HepG2 (cell line): ENCODE measurements at regions not wholly inside any gene's neighbourhood (a gene's known extent, or its start where the extent isn't known, plus 50 kb on each side); places are given as distances from the start of the nearest gene placed in this dataset.

Source experiments
- CAMTA2 ChIP-seq: sonication (generic); formaldehyde crosslinking; IDR thresholded peaks from 2 replicates; pipeline ENCODE4 v1.4.0; 2020; ENCODE audit warnings: mild to moderate bottlenecking, missing genetic modification reagents, borderline replicate concordance
- CC2D1A ChIP-seq: sonication (generic); formaldehyde crosslinking; IDR thresholded peaks from 2 replicates; pipeline ENCODE4 v1.8.1; 2023; ENCODE audit warnings: mild to moderate bottlenecking, missing genetic modification reagents
- DMAP1 ChIP-seq: IDR thresholded peaks from 2 replicates; pipeline ENCODE4 v1.6.1; 2016
- MEIS1 ChIP-seq: sonication (generic); formaldehyde crosslinking; IDR thresholded peaks from 2 replicates; pipeline ENCODE4 v1.9.0; 2021; ENCODE audit warnings: mild to moderate bottlenecking, missing genetic modification reagents, moderate library complexity, borderline replicate concordance
- MEIS2 ChIP-seq: sonication (generic); formaldehyde crosslinking; IDR thresholded peaks from 2 replicates; pipeline ENCODE4 v1.9.0; 2021; ENCODE audit warnings: mild to moderate bottlenecking, missing genetic modification reagents
- MXD4 ChIP-seq: IDR thresholded peaks from 2 replicates; pipeline ENCODE4 v1.6.1; 2016; ENCODE audit warnings: mild to moderate bottlenecking, missing biosample characterization, missing genetic modification reagents
- NFYC ChIP-seq: IDR thresholded peaks from 2 replicates; pipeline ENCODE4 v1.6.1; 2016; ENCODE audit warnings: missing genetic modification reagents, missing compliant biosample characterization
- RELA ChIP-seq: sonication (generic); formaldehyde crosslinking; IDR thresholded peaks from 2 replicates; pipeline ENCODE4 v1.4.0; 2020; ENCODE audit warnings: missing genetic modification reagents
- RFXANK ChIP-seq: IDR thresholded peaks from 2 replicates; pipeline ENCODE4 v1.6.1; 2016
- SIX1 ChIP-seq: sonication (generic); formaldehyde crosslinking; IDR thresholded peaks from 2 replicates; pipeline ENCODE4 v1.4.0; 2020; ENCODE audit warnings: missing genetic modification reagents, borderline replicate concordance
- SMARCC2 ChIP-seq: fragments of 450-650 bp; IDR thresholded peaks from 2 replicates; pipeline ENCODE4 v1.6.1; 2017; ENCODE audit warnings: antibody characterized with exemption, mild to moderate bottlenecking
- SP140L ChIP-seq: sonication (generic); formaldehyde crosslinking; IDR thresholded peaks from 2 replicates; pipeline ENCODE4 v1.4.0; 2020; ENCODE audit warnings: missing genetic modification reagents, borderline replicate concordance
- TAF1 ChIP-seq: sonication (generic); formaldehyde crosslinking; IDR thresholded peaks from 2 replicates; pipeline ENCODE4 v1.4.0; 2020; ENCODE audit warnings: missing genetic modification reagents
- XBP1 ChIP-seq: sonication (generic); formaldehyde crosslinking; IDR thresholded peaks from 2 replicates; pipeline ENCODE4 v1.5.0; 2020; ENCODE audit warnings: missing genetic modification reagents
- ZNF143 ChIP-seq: sonication (generic); formaldehyde crosslinking; IDR thresholded peaks from 2 replicates; pipeline ENCODE4 v1.4.0; 2020; ENCODE audit warnings: missing genetic modification reagents
- ZNF207 ChIP-seq: fragments of 450-650 bp; IDR thresholded peaks from 2 replicates; pipeline ENCODE4 v1.6.1; 2016; ENCODE audit warnings: antibody characterized with exemption, borderline replicate concordance
- ZNF546 ChIP-seq: sonication (generic); formaldehyde crosslinking; conservative IDR thresholded peaks from 2 replicates; pipeline ENCODE4 v1.8.1; 2023; ENCODE audit warnings: mild to moderate bottlenecking, missing genetic modification reagents
- ZNF761 ChIP-seq: sonication (generic); formaldehyde crosslinking; conservative IDR thresholded peaks from 2 replicates; pipeline ENCODE4 v1.4.0; 2020; ENCODE audit warnings: mild to moderate bottlenecking, missing genetic modification reagents
- ZSCAN25 ChIP-seq: sonication (generic); formaldehyde crosslinking; IDR thresholded peaks from 2 replicates; pipeline ENCODE4 v1.8.0; 2022; ENCODE audit warnings: mild to moderate bottlenecking, missing genetic modification reagents
- ZZZ3 ChIP-seq: sonication (generic); formaldehyde crosslinking; IDR thresholded peaks from 2 replicates; pipeline ENCODE4 v1.4.0; 2020; ENCODE audit warnings: missing genetic modification reagents, mild to moderate bottlenecking, borderline replicate concordance
- TF ChIP-seq, protein P1 (sequence below): sonication (generic); formaldehyde crosslinking; IDR thresholded peaks from 2 replicates; pipeline ENCODE4 v1.9.0; 2021; ENCODE audit warnings: missing genetic modification reagents, borderline replicate concordance
- TF ChIP-seq, protein P2 (sequence below): sonication (generic); formaldehyde crosslinking; IDR thresholded peaks from 2 replicates; pipeline ENCODE4 v1.5.0; 2020; ENCODE audit warnings: mild to moderate bottlenecking, missing genetic modification reagents
- TF ChIP-seq, protein P3 (sequence below): sonication (generic); formaldehyde crosslinking; IDR thresholded peaks from 2 replicates; pipeline ENCODE4 v1.8.1; 2022; ENCODE audit warnings: mild to moderate bottlenecking, missing genetic modification reagents
- TF ChIP-seq, protein P4 (sequence below): sonication (generic); formaldehyde crosslinking; IDR thresholded peaks from 2 replicates; pipeline ENCODE4 v1.4.0; 2020; ENCODE audit warnings: missing genetic modification reagents

DNA sequence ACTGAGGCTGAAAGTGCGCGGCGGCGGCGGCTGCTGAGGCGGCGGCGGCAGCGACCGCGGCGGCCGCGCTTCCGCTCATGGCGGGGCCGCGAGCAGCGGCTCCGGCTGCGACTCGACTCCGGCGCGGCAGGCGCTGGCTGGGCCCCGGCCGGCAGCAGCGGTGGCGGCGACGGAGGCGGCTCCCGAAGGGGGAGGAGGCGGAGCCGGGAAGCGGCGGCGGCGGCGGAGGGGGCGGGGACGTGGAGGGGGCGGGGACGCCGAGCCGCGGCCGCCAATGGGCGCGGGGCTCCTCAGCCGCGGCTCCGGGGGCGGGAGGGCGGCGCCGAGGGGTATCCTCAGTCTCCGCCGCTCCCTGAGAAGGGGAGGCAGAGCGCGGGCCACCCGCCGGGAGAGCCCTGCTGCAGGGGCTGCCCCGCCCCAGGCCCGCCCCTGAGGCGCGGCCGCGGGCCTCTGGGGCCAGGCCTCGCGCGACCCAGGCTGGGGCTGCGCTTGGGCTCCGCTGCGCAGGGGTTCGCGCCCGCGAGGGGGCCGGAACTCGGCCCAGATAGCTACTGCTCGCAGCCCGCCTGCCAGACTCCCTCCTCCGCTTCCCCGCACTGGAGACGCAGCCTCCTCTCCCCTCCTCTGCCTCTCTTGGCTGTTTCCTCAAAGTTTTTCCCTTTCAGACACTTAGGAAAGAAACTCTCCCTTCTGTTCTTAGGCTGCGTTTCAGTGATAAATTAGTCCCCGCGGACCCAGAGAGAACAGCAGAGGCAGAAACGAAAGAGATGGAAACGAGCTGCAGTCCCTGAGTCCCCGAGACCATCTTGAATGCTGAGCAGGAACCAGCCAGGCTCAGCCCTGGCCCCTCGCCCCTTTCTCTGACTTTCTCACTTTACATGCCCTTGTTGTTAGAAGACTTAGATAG, 85.0 kb upstream of the MELK start (continued):
- no peak for TF ChIP-seq XBP1
- TF ChIP-seq MEIS2 (CRISPR knock-in tag): peak; percentile 56; the same call in 1 of the 2 replicates
- no peak for TF ChIP-seq SMARCC2
- no peak for TF ChIP-seq ZZZ3 (CRISPR knock-in tag)
- TF ChIP-seq CAMTA2 (CRISPR knock-in tag): no peak
- peak; percentile 46; the same call in 1 of the 2 replicates for TF ChIP-seq DMAP1
- TF ChIP-seq, protein P1, sequence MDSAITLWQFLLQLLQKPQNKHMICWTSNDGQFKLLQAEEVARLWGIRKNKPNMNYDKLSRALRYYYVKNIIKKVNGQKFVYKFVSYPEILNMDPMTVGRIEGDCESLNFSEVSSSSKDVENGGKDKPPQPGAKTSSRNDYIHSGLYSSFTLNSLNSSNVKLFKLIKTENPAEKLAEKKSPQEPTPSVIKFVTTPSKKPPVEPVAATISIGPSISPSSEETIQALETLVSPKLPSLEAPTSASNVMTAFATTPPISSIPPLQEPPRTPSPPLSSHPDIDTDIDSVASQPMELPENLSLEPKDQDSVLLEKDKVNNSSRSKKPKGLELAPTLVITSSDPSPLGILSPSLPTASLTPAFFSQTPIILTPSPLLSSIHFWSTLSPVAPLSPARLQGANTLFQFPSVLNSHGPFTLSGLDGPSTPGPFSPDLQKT: no peak
- TF ChIP-seq, protein P2, sequence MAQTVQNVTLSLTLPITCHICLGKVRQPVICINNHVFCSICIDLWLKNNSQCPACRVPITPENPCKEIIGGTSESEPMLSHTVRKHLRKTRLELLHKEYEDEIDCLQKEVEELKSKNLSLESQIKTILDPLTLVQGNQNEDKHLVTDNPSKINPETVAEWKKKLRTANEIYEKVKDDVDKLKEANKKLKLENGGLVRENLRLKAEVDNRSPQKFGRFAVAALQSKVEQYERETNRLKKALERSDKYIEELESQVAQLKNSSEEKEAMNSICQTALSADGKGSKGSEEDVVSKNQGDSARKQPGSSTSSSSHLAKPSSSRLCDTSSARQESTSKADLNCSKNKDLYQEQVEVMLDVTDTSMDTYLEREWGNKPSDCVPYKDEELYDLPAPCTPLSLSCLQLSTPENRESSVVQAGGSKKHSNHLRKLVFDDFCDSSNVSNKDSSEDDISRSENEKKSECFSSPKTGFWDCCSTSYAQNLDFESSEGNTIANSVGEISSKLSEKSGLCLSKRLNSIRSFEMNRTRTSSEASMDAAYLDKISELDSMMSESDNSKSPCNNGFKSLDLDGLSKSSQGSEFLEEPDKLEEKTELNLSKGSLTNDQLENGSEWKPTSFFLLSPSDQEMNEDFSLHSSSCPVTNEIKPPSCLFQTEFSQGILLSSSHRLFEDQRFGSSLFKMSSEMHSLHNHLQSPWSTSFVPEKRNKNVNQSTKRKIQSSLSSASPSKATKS: no peak
- peak; percentile 81 for TF ChIP-seq TAF1
- TF ChIP-seq ZNF761 (CRISPR knock-in tag): peak; percentile 60; the same call in 1 of the 2 replicates
- TF ChIP-seq, protein P3, sequence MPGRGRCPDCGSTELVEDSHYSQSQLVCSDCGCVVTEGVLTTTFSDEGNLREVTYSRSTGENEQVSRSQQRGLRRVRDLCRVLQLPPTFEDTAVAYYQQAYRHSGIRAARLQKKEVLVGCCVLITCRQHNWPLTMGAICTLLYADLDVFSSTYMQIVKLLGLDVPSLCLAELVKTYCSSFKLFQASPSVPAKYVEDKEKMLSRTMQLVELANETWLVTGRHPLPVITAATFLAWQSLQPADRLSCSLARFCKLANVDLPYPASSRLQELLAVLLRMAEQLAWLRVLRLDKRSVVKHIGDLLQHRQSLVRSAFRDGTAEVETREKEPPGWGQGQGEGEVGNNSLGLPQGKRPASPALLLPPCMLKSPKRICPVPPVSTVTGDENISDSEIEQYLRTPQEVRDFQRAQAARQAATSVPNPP: no peak
- TF ChIP-seq MXD4 (CRISPR knock-in tag): peak; percentile 44; the same call in 1 of the 2 replicates
- TF ChIP-seq RFXANK (CRISPR knock-in tag): no peak
- TF ChIP-seq NFYC (CRISPR knock-in tag): no peak; the same call in 1 of the 2 replicates
- TF ChIP-seq, protein P4, sequence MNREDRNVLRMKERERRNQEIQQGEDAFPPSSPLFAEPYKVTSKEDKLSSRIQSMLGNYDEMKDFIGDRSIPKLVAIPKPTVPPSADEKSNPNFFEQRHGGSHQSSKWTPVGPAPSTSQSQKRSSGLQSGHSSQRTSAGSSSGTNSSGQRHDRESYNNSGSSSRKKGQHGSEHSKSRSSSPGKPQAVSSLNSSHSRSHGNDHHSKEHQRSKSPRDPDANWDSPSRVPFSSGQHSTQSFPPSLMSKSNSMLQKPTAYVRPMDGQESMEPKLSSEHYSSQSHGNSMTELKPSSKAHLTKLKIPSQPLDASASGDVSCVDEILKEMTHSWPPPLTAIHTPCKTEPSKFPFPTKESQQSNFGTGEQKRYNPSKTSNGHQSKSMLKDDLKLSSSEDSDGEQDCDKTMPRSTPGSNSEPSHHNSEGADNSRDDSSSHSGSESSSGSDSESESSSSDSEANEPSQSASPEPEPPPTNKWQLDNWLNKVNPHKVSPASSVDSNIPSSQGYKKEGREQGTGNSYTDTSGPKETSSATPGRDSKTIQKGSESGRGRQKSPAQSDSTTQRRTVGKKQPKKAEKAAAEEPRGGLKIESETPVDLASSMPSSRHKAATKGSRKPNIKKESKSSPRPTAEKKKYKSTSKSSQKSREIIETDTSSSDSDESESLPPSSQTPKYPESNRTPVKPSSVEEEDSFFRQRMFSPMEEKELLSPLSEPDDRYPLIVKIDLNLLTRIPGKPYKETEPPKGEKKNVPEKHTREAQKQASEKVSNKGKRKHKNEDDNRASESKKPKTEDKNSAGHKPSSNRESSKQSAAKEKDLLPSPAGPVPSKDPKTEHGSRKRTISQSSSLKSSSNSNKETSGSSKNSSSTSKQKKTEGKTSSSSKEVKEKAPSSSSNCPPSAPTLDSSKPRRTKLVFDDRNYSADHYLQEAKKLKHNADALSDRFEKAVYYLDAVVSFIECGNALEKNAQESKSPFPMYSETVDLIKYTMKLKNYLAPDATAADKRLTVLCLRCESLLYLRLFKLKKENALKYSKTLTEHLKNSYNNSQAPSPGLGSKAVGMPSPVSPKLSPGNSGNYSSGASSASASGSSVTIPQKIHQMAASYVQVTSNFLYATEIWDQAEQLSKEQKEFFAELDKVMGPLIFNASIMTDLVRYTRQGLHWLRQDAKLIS (CRISPR knock-in tag): no peak
- no peak for TF ChIP-seq MEIS1
- TF ChIP-seq CC2D1A (CRISPR knock-in tag): no peak
- no peak for TF ChIP-seq ZNF546
- no peak for TF ChIP-seq ZNF143 (CRISPR knock-in tag)
- TF ChIP-seq ZNF207: no peak
- TF ChIP-seq RELA (CRISPR knock-in tag): no peak
- no peak for TF ChIP-seq SIX1 (CRISPR knock-in tag)
- no peak for TF ChIP-seq ZSCAN25 (CRISPR knock-in tag)
- TF ChIP-seq SP140L: no peak
